Caco-2 (cell line): ENCODE measurements at regions not wholly inside any gene's neighbourhood (a gene's known extent, or its start where the extent isn't known, plus 50 kb on each side); places are given as distances from the start of the nearest gene placed in this dataset.

Experiments used
- BruUV-seq: library from RNA; stranded (reverse); fragments of 400-500 nt; replicated peaks from 2 replicates; lab custom pipeline; 2021; lab: Mats Ljungman, UMichigan
- CTCF ChIA-PET: fragments of 300-600 bp; sonication (Branson Sonifier 250); formaldehyde crosslinking; loops from one replicate; lab custom pipeline; 2022; ENCODE audit warnings: antibody characterized with exemption; lab: Charles Lee
- POLR2A ChIA-PET: fragments of 300-600 bp; sonication (Branson Sonifier 250); formaldehyde crosslinking; loops from one replicate; lab custom pipeline; 2022; ENCODE audit warnings: antibody characterized with exemption; lab: Charles Lee
- DNase-seq, 2 experiments: peaks; one replicate each; pipeline versions ENCODE4 v3.0.0 to v3.0.0-alpha.2; 2020 to 2022
- H3K27me3 ChIP-seq: replicated peaks from 2 replicates; pipeline ENCODE4 v1.6.0; 2011; ENCODE audit warnings: low read length; ENCODE audit not compliant: control insufficient read depth, insufficient read depth
- H3K36me3 ChIP-seq: 2 replicates; pipeline ENCODE4 v1.5.1; 2011; ENCODE audit warnings: low read length; ENCODE audit not compliant: control insufficient read depth, insufficient read depth
- H3K4me1 ChIP-seq: fragments of 250-450 bp; sonication (Bioruptor Pico); 2 replicates; pipeline ENCODE4 v1.5.1; 2020; ENCODE audit warnings: mild to moderate bottlenecking
- H3K4me3 ChIP-seq: 2 replicates; pipeline ENCODE4 v1.5.1; 2011; ENCODE audit warnings: low read depth, mild to moderate bottlenecking, control low read depth, low read length
- H3K9me3 ChIP-seq: fragments of 250-450 bp; sonication (Bioruptor Pico); 2 replicates; pipeline ENCODE4 v1.5.1; 2020; ENCODE audit warnings: mild to moderate bottlenecking, moderate library complexity
- H3K27ac Mint-ChIP-seq: one replicate; pipeline ENCODE4 v1.8.0; 2022; ENCODE audit warnings: mixed read lengths; ENCODE audit not compliant: unreplicated experiment
- H3K27me3 Mint-ChIP-seq: one replicate; pipeline ENCODE4 v1.8.0; 2022; ENCODE audit warnings: mixed read lengths; ENCODE audit not compliant: insufficient read depth, unreplicated experiment
- H3K36me3 Mint-ChIP-seq: one replicate; pipeline ENCODE4 v1.8.0; 2022; ENCODE audit warnings: mild to moderate bottlenecking, mixed read lengths; ENCODE audit not compliant: insufficient read depth, unreplicated experiment
- H3K4me1 Mint-ChIP-seq: one replicate; pipeline ENCODE4 v1.8.0; 2022; ENCODE audit warnings: low read depth, mixed read lengths; ENCODE audit not compliant: unreplicated experiment
- H3K4me3 Mint-ChIP-seq: one replicate; pipeline ENCODE4 v1.8.0; 2022; ENCODE audit warnings: mild to moderate bottlenecking, moderate library complexity, mixed read lengths; ENCODE audit not compliant: unreplicated experiment
- H3K9me3 Mint-ChIP-seq: one replicate; pipeline ENCODE4 v1.8.0; 2022; ENCODE audit warnings: mixed read lengths; ENCODE audit not compliant: unreplicated experiment
- intact Hi-C: fragments of 100-400 bp; cut with micrococcal nuclease; formaldehyde crosslinking; loops from one replicate; pipeline ENCODE4 v1.10.0; 2022; ENCODE audit not compliant: unreplicated experiment
- TF ChIP-seq, protein P1 (sequence below), 2 experiments: fragments of 200-600 bp in 1 of 2; IDR thresholded peaks; 1 replicate in 1 of 2; 2 replicates in 1 of 2; pipeline versions ENCODE4 v1.5.1 to v1.8.0; 2011 to 2022; ENCODE audit warnings: antibody characterized with exemption in 1 of 2, control low read depth in 1 of 2, inconsistent platforms in 1 of 2, low read depth in 1 of 2, low read length in 1 of 2, mild to moderate bottlenecking in 1 of 2, moderate library complexity in 1 of 2; ENCODE audit not compliant: insufficient read depth in 1 of 2, severe bottlenecking in 1 of 2, unreplicated experiment in 1 of 2

DNA sequence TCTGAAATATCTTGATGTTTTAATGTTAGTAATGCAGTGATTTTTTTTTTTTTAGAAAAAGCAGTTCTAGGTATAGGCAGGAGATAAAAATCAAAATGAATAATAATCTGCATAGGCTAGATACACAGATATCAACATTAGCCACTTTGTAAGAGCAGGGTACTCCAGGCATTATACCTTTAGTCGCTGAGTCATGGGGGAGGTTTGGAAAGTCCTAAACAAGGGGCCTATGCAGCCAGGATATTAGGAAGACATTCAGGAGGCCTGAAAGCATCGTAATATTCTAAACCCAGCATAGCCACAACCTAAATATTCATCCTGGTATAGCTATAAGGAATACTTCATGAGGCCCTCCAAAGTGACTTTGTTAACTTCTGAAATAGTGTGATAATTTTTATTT lies 258.1 kb upstream of the NECTIN3 start:
- BruUV-seq = no TSS peak
- H3K36me3 ChIP-seq = no peaks in the 10 kb centered on the region
- Mint-ChIP-seq H3K4me3 (no peak overlapping the region), H3K27me3 (no peaks in the 10 kb centered on the region), H3K36me3 (no peaks in the 10 kb centered on the region), H3K9me3 (no peaks in the 10 kb centered on the region), H3K4me1 (peaks cover 28% of the 10 kb centered on the region), H3K27ac (no peak overlapping the region)
- TF ChIP-seq, protein P1, sequence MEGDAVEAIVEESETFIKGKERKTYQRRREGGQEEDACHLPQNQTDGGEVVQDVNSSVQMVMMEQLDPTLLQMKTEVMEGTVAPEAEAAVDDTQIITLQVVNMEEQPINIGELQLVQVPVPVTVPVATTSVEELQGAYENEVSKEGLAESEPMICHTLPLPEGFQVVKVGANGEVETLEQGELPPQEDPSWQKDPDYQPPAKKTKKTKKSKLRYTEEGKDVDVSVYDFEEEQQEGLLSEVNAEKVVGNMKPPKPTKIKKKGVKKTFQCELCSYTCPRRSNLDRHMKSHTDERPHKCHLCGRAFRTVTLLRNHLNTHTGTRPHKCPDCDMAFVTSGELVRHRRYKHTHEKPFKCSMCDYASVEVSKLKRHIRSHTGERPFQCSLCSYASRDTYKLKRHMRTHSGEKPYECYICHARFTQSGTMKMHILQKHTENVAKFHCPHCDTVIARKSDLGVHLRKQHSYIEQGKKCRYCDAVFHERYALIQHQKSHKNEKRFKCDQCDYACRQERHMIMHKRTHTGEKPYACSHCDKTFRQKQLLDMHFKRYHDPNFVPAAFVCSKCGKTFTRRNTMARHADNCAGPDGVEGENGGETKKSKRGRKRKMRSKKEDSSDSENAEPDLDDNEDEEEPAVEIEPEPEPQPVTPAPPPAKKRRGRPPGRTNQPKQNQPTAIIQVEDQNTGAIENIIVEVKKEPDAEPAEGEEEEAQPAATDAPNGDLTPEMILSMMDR (IDR thresholded peaks at IDR 0.05; ENCODE audit: insufficient read depth in 1 of 2, low read depth in 1 of 2, low read length in 1 of 2, severe bottlenecking in 1 of 2, unreplicated experiment in 1 of 2) = no peak
- ChIA-PET CTCF (no interaction called here), POLR2A (no interaction called here)
- DNase-seq = no peak
- no peaks in the 10 kb centered on the region for H3K27me3 ChIP-seq
- H3K4me1 ChIP-seq = peaks cover 19% of the 10 kb centered on the region
- H3K9me3 ChIP-seq = no peaks in the 10 kb centered on the region
- no peak overlapping the region for H3K4me3 ChIP-seq
- intact Hi-C loops = no loop called here

DNA sequence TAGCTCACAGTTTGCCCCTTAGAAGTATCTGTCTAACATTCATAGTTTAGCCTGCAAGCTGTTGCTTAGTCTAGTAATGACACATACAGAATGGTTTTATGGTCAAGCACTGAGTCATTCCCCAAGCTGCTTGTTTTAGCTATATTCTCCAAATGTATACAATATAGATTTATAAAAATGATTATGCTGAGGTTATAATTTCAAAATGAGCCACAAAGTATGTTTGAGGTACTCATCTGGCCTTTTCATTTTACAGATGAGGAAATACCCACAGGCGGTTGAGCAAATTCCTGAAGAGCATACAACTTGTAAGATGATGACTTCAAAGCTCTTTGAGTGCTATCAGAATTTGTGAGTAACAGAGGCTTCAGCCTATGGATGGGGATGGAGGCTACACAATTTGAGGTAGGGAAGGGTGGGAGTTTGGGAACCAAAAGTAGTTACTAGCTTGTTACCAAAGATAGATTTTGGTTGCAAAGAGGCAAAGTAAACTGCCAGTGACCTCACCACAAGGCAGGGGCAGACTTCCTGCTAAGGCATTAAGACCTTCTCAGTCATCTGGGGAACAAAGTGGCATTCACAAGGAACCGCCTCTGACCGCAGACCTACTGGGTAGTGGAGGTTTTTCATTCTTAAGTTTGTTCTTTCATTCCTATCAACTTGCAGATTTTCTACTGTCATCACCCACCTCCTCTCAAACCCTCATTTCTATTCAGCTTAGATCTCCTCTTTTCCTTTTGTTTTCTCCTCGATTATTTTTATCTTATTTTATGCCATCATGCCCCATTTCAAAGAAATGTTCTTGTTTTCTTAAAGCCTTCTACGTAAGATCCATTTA lies 257.2 kb upstream of the NECTIN3 start:
- CTCF ChIA-PET = no interaction called here
- POLR2A ChIA-PET = no interaction called here
- Mint-ChIP-seq H3K4me3 (no peak overlapping the region), H3K9me3 (no peaks in the 10 kb centered on the region), H3K27me3 (no peaks in the 10 kb centered on the region), H3K27ac (no peak overlapping the region), H3K36me3 (no peaks in the 10 kb centered on the region), H3K4me1 (peaks cover 28% of the 10 kb centered on the region)
- intact Hi-C loops = no loop called here
- no peak for DNase-seq
- TF ChIP-seq, protein P1 (IDR thresholded peaks at IDR 0.05; ENCODE audit: insufficient read depth in 1 of 2, low read depth in 1 of 2, low read length in 1 of 2, severe bottlenecking in 1 of 2, unreplicated experiment in 1 of 2) = no peak
- H3K9me3 ChIP-seq = no peaks in the 10 kb centered on the region
- no peaks in the 10 kb centered on the region for H3K27me3 ChIP-seq
- no peaks in the 10 kb centered on the region for H3K36me3 ChIP-seq
- H3K4me3 ChIP-seq = no peak overlapping the region
- H3K4me1 ChIP-seq = peaks cover 19% of the 10 kb centered on the region
- BruUV-seq = no TSS peak

DNA sequence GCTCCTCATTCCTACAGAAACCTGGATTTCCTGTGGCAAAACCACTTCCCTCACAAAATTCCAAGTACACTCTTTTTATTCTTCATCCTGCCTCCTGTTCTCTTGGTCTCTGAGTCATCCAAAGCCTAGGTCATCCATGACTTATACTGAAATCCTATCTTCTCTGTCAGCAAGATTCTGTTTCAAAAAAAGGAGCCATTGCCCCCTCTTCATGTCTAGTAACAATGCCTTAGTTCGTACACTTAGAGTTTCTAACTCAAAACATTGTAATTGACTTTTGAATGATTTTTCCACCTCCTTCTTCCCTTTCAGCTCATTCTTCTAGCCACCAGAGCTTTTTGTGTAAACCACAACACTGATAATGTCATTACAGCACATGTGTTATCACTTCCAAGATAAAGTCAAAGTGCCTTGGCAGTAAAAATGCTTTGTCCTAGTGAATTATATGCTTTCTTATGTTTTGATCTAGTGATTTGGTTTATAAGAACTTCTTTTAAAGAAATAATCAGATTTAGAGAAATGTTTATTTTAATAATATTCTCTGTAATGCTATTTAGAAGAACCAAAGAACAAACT lies 256.5 kb upstream of the NECTIN3 start:
- CTCF ChIA-PET = no interaction called here
- intact Hi-C loops = no loop called here
- Mint-ChIP-seq H3K27me3 (no peaks in the 10 kb centered on the region), H3K4me3 (no peak overlapping the region), H3K9me3 (no peaks in the 10 kb centered on the region), H3K36me3 (no peaks in the 10 kb centered on the region), H3K27ac (no peak overlapping the region), H3K4me1 (peaks cover 28% of the 10 kb centered on the region)
- no TSS peak for BruUV-seq
- H3K27me3 ChIP-seq = no peaks in the 10 kb centered on the region
- no peaks in the 10 kb centered on the region for H3K36me3 ChIP-seq
- H3K4me3 ChIP-seq = no peak overlapping the region
- H3K9me3 ChIP-seq = no peaks in the 10 kb centered on the region
- peaks cover 19% of the 10 kb centered on the region for H3K4me1 ChIP-seq
- no peak for DNase-seq
- POLR2A ChIA-PET = no interaction called here
- TF ChIP-seq, protein P1 (IDR thresholded peaks at IDR 0.05; ENCODE audit: insufficient read depth in 1 of 2, low read depth in 1 of 2, low read length in 1 of 2, severe bottlenecking in 1 of 2, unreplicated experiment in 1 of 2) = no peak
